ENCODE measurements at regions not wholly inside any gene's neighbourhood (a gene's known extent, or its start where the extent isn't known, plus 50 kb on each side); places are given as distances from the start of the nearest gene placed in this dataset.

DNA sequence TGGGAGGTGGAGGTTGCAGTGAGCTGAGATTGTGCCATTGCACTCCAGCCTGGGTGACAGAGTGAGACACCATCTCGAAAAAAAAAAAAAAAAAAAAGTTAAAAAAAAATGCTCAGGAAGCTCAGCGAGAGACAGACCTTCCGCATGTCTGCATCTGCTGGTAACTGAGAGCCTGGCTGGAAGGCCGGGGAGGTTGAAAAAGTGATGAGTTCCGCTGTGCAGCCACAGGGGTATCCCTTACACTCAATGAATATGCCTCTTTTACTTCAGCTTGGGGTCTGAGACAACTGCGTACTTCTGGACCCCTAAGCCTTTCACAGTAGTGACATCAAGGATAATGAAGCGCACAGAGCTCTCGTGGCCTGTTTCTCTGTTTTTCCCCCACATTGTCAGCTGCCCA lies 179.9 kb upstream of the KLF4 start:
- TF ChIP-seq, protein P1, sequence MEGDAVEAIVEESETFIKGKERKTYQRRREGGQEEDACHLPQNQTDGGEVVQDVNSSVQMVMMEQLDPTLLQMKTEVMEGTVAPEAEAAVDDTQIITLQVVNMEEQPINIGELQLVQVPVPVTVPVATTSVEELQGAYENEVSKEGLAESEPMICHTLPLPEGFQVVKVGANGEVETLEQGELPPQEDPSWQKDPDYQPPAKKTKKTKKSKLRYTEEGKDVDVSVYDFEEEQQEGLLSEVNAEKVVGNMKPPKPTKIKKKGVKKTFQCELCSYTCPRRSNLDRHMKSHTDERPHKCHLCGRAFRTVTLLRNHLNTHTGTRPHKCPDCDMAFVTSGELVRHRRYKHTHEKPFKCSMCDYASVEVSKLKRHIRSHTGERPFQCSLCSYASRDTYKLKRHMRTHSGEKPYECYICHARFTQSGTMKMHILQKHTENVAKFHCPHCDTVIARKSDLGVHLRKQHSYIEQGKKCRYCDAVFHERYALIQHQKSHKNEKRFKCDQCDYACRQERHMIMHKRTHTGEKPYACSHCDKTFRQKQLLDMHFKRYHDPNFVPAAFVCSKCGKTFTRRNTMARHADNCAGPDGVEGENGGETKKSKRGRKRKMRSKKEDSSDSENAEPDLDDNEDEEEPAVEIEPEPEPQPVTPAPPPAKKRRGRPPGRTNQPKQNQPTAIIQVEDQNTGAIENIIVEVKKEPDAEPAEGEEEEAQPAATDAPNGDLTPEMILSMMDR (IDR thresholded peaks at IDR 0.05): no peak

DNA sequence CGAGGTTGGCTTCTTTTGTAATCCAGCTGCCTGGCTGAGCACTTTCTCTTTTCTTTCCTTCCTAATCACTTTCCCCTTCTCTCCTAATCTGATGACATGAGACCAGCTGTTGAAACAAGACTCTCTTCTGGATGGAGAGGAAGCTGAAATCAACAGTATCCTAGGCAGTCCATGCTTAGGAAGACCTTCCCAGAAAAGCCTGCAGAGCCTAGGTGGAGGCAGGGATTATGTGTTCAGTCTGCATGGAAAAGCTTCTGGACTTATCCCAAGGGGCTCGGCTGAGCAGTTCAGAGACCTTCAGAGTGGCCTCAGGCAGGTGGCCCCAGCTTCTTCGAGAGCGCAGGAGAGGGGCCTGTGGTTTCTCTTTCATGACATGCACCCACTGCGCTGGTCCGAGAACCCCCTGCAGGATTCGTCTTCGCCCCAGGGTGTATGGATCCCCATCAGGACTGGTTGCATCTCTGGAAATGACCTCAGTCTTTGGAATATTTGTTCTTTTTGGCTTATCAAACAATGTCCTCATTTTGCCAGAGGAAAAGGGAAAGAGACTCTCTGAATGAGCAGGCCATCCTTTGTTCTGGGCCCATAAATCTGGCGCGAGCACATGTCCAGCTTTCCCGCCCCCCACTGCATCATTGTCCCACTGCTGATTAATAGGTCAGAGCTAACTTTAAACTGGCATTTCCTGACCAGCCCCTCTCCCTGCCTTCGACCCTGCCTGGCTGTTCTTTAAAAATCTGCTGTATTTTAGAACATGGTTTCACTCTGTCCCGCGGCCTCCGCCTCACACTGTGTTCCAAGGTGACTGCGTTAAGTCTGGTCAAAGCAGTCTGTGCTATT lies 177.9 kb upstream of the KLF4 start:
- TF ChIP-seq, protein P1 (IDR thresholded peaks at IDR 0.05): no peak

DNA sequence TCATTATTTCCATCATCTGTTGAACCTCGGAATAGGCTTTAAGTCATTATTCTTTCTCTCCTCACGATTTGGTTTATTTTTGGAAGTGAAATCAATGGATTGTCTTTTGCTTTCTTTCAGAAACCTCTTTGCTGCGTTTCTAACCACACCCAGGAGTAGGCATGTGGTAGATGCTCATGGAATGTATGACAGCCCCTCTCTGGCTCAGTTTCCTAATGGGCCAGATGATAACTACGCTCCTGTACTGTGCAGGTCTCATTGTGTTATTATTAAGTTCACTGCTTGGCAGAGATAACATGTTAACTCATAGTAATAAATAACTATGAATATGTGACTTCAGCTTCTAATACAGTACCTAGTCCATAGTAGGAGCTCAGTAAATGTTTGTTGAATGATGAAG lies 175.5 kb upstream of the KLF4 start:
- TF ChIP-seq, protein P1 (IDR thresholded peaks at IDR 0.05): no peak

DNA sequence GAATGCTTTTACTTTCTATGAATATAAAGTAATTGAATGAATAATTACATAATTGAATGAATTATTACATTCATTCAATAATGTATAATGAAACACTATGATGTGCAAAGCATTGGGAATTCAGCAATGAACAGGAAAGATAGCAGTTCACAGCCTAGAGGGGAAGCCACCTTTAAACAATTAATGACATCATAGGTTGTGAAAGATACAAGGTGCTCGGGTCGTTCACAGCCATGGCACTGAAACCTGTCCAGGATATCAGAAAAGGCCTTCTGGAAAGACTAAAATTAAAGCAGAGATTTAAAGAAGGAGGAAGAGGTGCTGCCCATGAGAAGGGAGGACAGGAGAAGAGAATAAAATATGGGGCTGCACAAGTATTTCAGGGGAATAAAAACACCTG lies 171.4 kb upstream of the KLF4 start:
- TF ChIP-seq, protein P1 (IDR thresholded peaks at IDR 0.05): no peak

DNA sequence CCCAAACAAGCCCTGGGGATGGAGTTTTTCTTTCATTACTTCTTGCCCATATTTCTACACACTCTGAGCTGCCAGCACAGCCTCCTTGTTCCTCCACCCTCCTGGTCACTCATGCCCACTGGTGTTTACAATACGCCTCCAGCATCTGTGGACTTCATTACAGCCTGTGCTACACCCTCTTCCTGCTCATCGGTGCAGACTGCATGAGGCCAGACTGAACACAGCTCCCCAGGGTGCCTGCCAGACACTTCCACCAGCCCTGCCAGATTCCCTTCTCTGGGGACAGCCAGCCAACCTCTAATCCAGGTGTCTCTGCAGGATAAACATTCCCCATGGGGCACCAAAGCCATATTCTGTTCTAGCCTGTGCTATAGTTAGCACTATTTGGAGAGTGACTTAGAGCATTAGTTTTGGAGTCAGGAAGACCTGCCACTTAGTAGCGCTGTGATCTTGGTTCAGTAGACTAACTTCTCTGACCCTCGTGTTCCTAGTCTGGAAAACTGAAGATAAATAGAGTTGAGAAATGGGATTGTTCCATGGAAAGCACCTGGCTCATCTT lies 163.8 kb upstream of the KLF4 start:
- TF ChIP-seq, protein P1 (IDR thresholded peaks at IDR 0.05): no peak

DNA sequence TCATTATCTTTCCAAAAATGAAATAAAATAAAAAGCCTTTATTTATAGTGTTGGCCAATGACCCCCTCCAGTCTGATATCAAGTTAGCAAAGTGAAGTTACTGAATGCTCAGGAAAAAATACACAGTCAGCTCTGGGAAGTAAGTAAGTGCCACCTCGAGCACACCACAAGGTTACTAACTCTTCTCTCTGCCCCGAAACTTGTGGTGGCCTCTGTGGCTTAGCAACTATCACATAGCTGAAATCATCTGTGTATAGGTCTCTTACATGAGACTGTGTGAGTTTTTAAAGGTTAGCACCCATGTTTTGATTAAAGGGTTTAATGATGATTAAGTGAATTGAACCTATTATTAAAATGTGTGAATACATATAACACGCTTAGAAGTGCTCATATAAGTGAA lies 161.4 kb upstream of the KLF4 start:
- TF ChIP-seq, protein P1 (IDR thresholded peaks at IDR 0.05): no peak

DNA sequence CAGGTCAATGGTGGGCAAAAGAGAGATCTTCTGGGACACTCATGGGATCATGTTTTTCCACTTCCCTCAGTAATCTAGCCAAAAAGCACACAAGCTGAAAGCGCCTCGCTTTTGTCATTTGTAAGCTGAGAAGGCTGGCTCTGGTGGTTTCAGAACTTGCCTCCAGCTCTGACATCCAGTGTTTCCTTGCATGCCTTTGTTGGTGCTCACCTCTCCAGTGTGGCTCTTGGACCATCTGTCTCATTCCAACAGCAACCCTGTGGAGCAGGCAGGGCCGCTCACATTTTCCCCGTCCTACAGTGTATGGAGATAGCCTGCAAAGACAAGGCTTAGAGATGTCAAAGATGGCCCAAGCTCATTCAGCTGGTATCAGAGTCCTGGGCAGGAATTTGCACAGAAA lies 160.8 kb upstream of the KLF4 start:
- TF ChIP-seq, protein P1 (IDR thresholded peaks at IDR 0.05): no peak

Measured in LNCAP (cell line).